HepG2 (cell line): ENCODE measurements at regions not wholly inside any gene's neighbourhood (a gene's known extent, or its start where the extent isn't known, plus 50 kb on each side); places are given as distances from the start of the nearest gene placed in this dataset.

Experiments used
- ATAC-seq: fragments of 200-7000 bp; cut with Tn5 transposase; 3 replicates; pipeline ENCODE4 v1.9.1; 2020; ENCODE audit warnings: mild to moderate bottlenecking, moderate library complexity
- BruUV-seq: library from RNA; stranded (reverse); fragments of 400-500 nt; replicated peaks from 2 replicates; lab custom pipeline; 2021; lab: Mats Ljungman, UMichigan
- CTCF ChIA-PET: fragments of 300-600 bp; formaldehyde crosslinking; extraction: SDS; loops from one replicate; lab custom pipeline; 2021; ENCODE audit warnings: low total read pairs, inconsistent platforms, low intra/inter-chr PET ratio; lab: Yijun Ruan, JAX
- POLR2A ChIA-PET: fragments of 350-600 bp; sonication (Branson Sonifier 250); formaldehyde crosslinking; loops from one replicate; lab custom pipeline; 2020; ENCODE audit warnings: antibody characterized with exemption, inconsistent platforms; lab: Yijun Ruan, JAX
- DNase-seq: peaks from one replicate; pipeline ENCODE4 v3.0.0-alpha.2; 2015; ENCODE audit warnings: low spot score
- FAIRE-seq: peaks from 3 replicates; lab custom pipeline; 2011; peaks lifted over from hg19 to GRCh38; lab: Jason Lieb, UNC
- H2AFZ ChIP-seq: one replicate; pipeline ENCODE4 v1.6.1; 2011; ENCODE audit warnings: low read length, inconsistent platforms
- H3K27ac ChIP-seq: fragments of 300-600 bp; 3 replicates; pipeline ENCODE4 v1.8.0; 2011; ENCODE audit warnings: mixed run types, mild to moderate bottlenecking, mixed read lengths, low read length, inconsistent platforms; ENCODE audit not compliant: insufficient read depth; ENCODE audit errors: extremely low read length
- H3K27me3 ChIP-seq, 2 experiments: fragments of 200-600 bp in 1 of 2; 2 replicates in 1 of 2; 3 replicates in 1 of 2; pipeline versions ENCODE4 v1.6.0 to v1.8.0; 2011; ENCODE audit warnings: low read length in 2 of 2, mild to moderate bottlenecking in 2 of 2, moderate library complexity in 2 of 2, inconsistent platforms in 1 of 2; ENCODE audit not compliant: insufficient read depth in 2 of 2, control insufficient read depth in 1 of 2
- H3K36me3 ChIP-seq, 2 experiments: fragments of 200-600 bp in 1 of 2; replicated peaks in 1 of 2; 2 replicates in 1 of 2; 3 replicates in 1 of 2; pipeline versions ENCODE4 v1.5.1 to v1.8.0; 2011; ENCODE audit warnings: low read length in 2 of 2, inconsistent platforms in 1 of 2; ENCODE audit not compliant: insufficient read depth in 2 of 2, control insufficient read depth in 1 of 2
- H3K4me1 ChIP-seq: 2 replicates; pipeline ENCODE4 v1.5.1; 2012; ENCODE audit warnings: low read length, inconsistent platforms; ENCODE audit not compliant: insufficient read depth
- H3K4me2 ChIP-seq: 2 replicates; pipeline ENCODE4 v1.6.0; 2011; ENCODE audit warnings: low read depth, low read length, inconsistent platforms
- H3K4me3 ChIP-seq, 3 experiments: fragments of 200-600 bp in 1 of 3; sonication (generic), shearing (Covaris generic) in 1 of 3; replicated peaks in 1 of 3; 2 replicates each; pipeline ENCODE4 v1.5.1; 2011 to 2016; ENCODE audit warnings: low read length in 3 of 3, inconsistent platforms in 2 of 3, low read depth in 2 of 3, mild to moderate bottlenecking in 2 of 3, control low read depth in 1 of 3, mixed read lengths in 1 of 3; ENCODE audit not compliant: insufficient read depth in 1 of 3
- H3K79me2 ChIP-seq: one replicate; pipeline ENCODE4 v1.6.1; 2011; ENCODE audit warnings: low read length, inconsistent platforms; ENCODE audit not compliant: insufficient read depth
- H3K9ac ChIP-seq: 2 replicates; pipeline ENCODE4 v1.6.0; 2011; ENCODE audit warnings: mild to moderate bottlenecking, low read depth, low read length, inconsistent platforms; ENCODE audit not compliant: insufficient read depth
- H3K9me3 ChIP-seq: 2 replicates; pipeline ENCODE4 v1.5.1; 2012; ENCODE audit warnings: mild to moderate bottlenecking, low read length
- H4K20me1 ChIP-seq: 2 replicates; pipeline ENCODE4 v1.6.0; 2011; ENCODE audit warnings: inconsistent platforms, mild to moderate bottlenecking, low read length, moderate library complexity; ENCODE audit not compliant: insufficient read depth
- CHD4 ChIP-seq: fragments of 200-600 bp; sonication (generic); IDR thresholded peaks from 2 replicates; pipeline ENCODE4 v1.7.0; 2017; ENCODE audit warnings: mild to moderate bottlenecking, low read length, borderline replicate concordance
- DNMT3B ChIP-seq: conservative IDR thresholded peaks from 2 replicates; pipeline ENCODE4 v1.6.1; 2016; ENCODE audit warnings: missing biosample characterization, control low read depth
- FOXC1 ChIP-seq: sonication (generic); formaldehyde crosslinking; IDR thresholded peaks from 2 replicates; pipeline ENCODE4 v1.8.0; 2022; ENCODE audit warnings: mild to moderate bottlenecking, missing genetic modification reagents, borderline replicate concordance
- PAXIP1 ChIP-seq: sonication (generic); formaldehyde crosslinking; conservative IDR thresholded peaks from 2 replicates; pipeline ENCODE4 v1.4.0; 2020; ENCODE audit warnings: mild to moderate bottlenecking, missing genetic modification reagents, moderate library complexity
- PPARG ChIP-seq: conservative IDR thresholded peaks from 2 replicates; pipeline ENCODE4 v1.6.1; 2016; ENCODE audit warnings: missing biosample characterization, missing genetic modification reagents
- SALL2 ChIP-seq: sonication (generic); formaldehyde crosslinking; IDR thresholded peaks from 2 replicates; pipeline ENCODE4 v1.8.1; 2023; ENCODE audit warnings: mild to moderate bottlenecking, missing genetic modification reagents, inconsistent platforms
- ZNF670 ChIP-seq: sonication (generic); formaldehyde crosslinking; IDR thresholded peaks from 2 replicates; pipeline ENCODE4 v1.8.0; 2022; ENCODE audit warnings: mild to moderate bottlenecking, missing genetic modification reagents, borderline replicate concordance
- ZNF737 ChIP-seq: sonication (generic); formaldehyde crosslinking; IDR thresholded peaks from 2 replicates; pipeline ENCODE4 v1.5.0; 2020; ENCODE audit warnings: missing genetic modification reagents, mild to moderate bottlenecking, borderline replicate concordance
- ZNF747 ChIP-seq: sonication (generic); formaldehyde crosslinking; IDR thresholded peaks from 2 replicates; pipeline ENCODE4 v1.8.1; 2023; ENCODE audit warnings: missing genetic modification reagents, mild to moderate bottlenecking, borderline replicate concordance
- WGBS: methylation state at CpG from one replicate; pipeline ENCODE4 v1.1.6; 2017; ENCODE audit warnings: low lambda C conversion rate; 5-methylcytosine and 5-hydroxymethylcytosine counted together
- in situ Hi-C: cut with HindIII; loops from 2 replicates; pipeline ENCODE4 v1.10.0; 2017; ENCODE audit warnings: low pct_unique_long_range_greater_than_20kb; ENCODE audit not compliant: extremely low pct_ligation_motif_present
- intact Hi-C: fragments of 100-400 bp; cut with micrococcal nuclease; formaldehyde crosslinking; loops from one replicate; pipeline ENCODE4 v1.10.0; 2022; ENCODE audit not compliant: unreplicated experiment
- TF ChIP-seq, protein P1 (sequence below): sonication (generic); formaldehyde crosslinking; IDR thresholded peaks from 2 replicates; pipeline ENCODE4 v1.8.1; 2023; ENCODE audit warnings: mild to moderate bottlenecking, inconsistent platforms, moderate library complexity, missing genetic modification reagents, borderline replicate concordance

- DNase-seq (no peak), FAIRE-seq (no peak), ATAC-seq (no peak)
- no peaks in the 10 kb centered on the region for H3K79me2 ChIP-seq
- in situ Hi-C loops = no loop called here
- ChIA-PET POLR2A (no interaction called here), CTCF (no interaction called here)
- no peaks in the 10 kb centered on the region for H3K4me1 ChIP-seq
- no peak overlapping the region for H3K9ac ChIP-seq
- intact Hi-C loops = no loop called here
- no peaks in the 10 kb centered on the region for H4K20me1 ChIP-seq
- H3K9me3 ChIP-seq = peaks cover 12% of the 10 kb centered on the region; the same call in 1 of the 2 replicates
- H3K27ac ChIP-seq = no peak overlapping the region
- H3K27me3 ChIP-seq = no peaks in the 10 kb centered on the region
- no TSS peak for BruUV-seq
- no peaks in the 10 kb centered on the region for H3K36me3 ChIP-seq
- 0% methylated on average over 4 of the region's 4 CpGs for WGBS
- H3K4me2 ChIP-seq = no peak overlapping the region
- no peak for TF ChIP-seq FOXC1 (CRISPR knock-in tag)
- no peak for TF ChIP-seq ZNF670
- no peak for TF ChIP-seq ZNF747 (CRISPR knock-in tag)
- no peak for TF ChIP-seq ZNF737 (CRISPR knock-in tag)
- no peak for TF ChIP-seq DNMT3B (CRISPR knock-in tag)
- TF ChIP-seq, protein P1, sequence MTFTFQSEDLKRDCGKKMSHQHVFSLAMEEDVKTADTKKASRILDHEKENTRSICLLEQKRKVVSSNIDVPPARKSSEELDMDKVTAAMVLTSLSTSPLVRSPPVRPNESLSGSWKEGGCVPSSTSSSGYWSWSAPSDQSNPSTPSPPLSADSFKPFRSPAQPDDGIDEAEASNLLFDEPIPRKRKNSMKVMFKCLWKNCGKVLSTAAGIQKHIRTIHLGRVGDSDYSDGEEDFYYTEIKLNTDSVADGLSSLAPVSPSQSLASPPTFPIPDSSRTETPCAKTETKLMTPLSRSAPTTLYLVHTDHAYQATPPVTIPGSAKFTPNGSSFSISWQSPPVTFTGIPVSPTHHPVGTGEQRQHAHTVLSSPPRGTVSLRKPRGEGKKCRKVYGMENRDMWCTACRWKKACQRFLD (CRISPR knock-in tag) = no peak
- TF ChIP-seq PPARG (CRISPR knock-in tag) = no peak
- no peak for TF ChIP-seq SALL2 (CRISPR knock-in tag)
- TF ChIP-seq PAXIP1 (CRISPR knock-in tag) = no peak
- TF ChIP-seq CHD4 = no peak
- H3K4me3 ChIP-seq = no peak overlapping the region
- H2AFZ ChIP-seq = no peak overlapping the region
Observed at GRCh38 chr18:4758980-4759379, 303.9 kb upstream of the DLGAP1 start.
